Midbrain (tissue), 1 donor: ENCODE measurements at regions not wholly inside any gene's neighbourhood (a gene's known extent, or its start where the extent isn't known, plus 50 kb on each side); places are given as distances from the start of the nearest gene placed in this dataset.

Source experiments
- DNase-seq: peaks from one replicate; lab custom pipeline; 2025; lab: John Stamatoyannopoulos, UW

- no peak for DNase-seq
Observed at GRCh38 chr2:190783513-190784263, 96.9 kb upstream of the GLS start.

- DNase-seq, result no peak
Observed at GRCh38 chr2:190785334-190785733, 95.3 kb upstream of the GLS start.

- DNase-seq, result no peak
Observed at GRCh38 chr2:190786404-190787166, 94.0 kb upstream of the GLS start.

GRCh38 chr2:190787743-190788235, 92.8 kb upstream of the GLS start:
- no peak for DNase-seq

GRCh38 chr2:190789074-190790004, 91.3 kb upstream of the GLS start:
- DNase-seq, result no peak

- no peak for DNase-seq
Observed at GRCh38 chr2:190791347-190791975, 89.2 kb upstream of the GLS start.

- no peak for DNase-seq
Observed at GRCh38 chr2:190791976-190792575, 88.5 kb upstream of the GLS start.

- no peak for DNase-seq
Observed at GRCh38 chr2:190792956-190793888, 87.4 kb upstream of the GLS start.

- no peak for DNase-seq
Observed at GRCh38 chr2:190794377-190794776, 86.2 kb upstream of the GLS start.

- no peak for DNase-seq
Observed at GRCh38 chr2:190794790-190795189, 85.8 kb upstream of the GLS start.

GRCh38 chr2:190795686-190796085, 84.9 kb upstream of the GLS start:
- no peak for DNase-seq

GRCh38 chr2:190799999-190800398, 80.6 kb upstream of the GLS start:
- DNase-seq, result no peak

- DNase-seq, result no peak
Observed at GRCh38 chr2:190800528-190800927, 80.1 kb upstream of the GLS start.

GRCh38 chr2:190802129-190802528, 78.5 kb upstream of the GLS start:
- no peak for DNase-seq

GRCh38 chr2:190802626-190803209, 77.9 kb upstream of the GLS start:
- DNase-seq, result no peak

GRCh38 chr2:190804182-190804795, 76.3 kb upstream of the GLS start:
- peak; percentile 31 for DNase-seq

GRCh38 chr2:190805126-190805525, 75.5 kb upstream of the GLS start:
- DNase-seq, result no peak

GRCh38 chr2:190805843-190806242, 74.8 kb upstream of the GLS start:
- no peak for DNase-seq

GRCh38 chr2:190807886-190808285, 72.7 kb upstream of the GLS start:
- no peak for DNase-seq
